Cardiac muscle cell (in vitro differentiated cells and primary cell): ENCODE measurements at regions not wholly inside any gene's neighbourhood (a gene's known extent, or its start where the extent isn't known, plus 50 kb on each side); places are given as distances from the start of the nearest gene placed in this dataset.
A peak's percentile ranks its signal among the peaks of the same experiment; 100 is the strongest.

ENCODE experiments used
- DNase-seq, 2 donors: peaks; one replicate each; pipeline versions ENCODE4 v3.0.0 to v3.0.0-alpha.2; 2010 to 2017; ENCODE audit warnings: low read depth in 1 of 2, low spot score in 1 of 2
- H3K27ac ChIP-seq: fragments of 200-600 bp; sonication (generic); 2 replicates; pipeline ENCODE4 v1.5.1; 2016
- H3K27me3 ChIP-seq: fragments of 200-600 bp; sonication (generic); 2 replicates; pipeline ENCODE4 v1.6.0; 2016; ENCODE audit warnings: control low read depth
- H3K36me3 ChIP-seq: fragments of 200-600 bp; sonication (generic); 2 replicates; pipeline ENCODE4 v1.5.1; 2016; ENCODE audit warnings: control low read depth
- H3K4me1 ChIP-seq: fragments of 200-600 bp; sonication (generic); 2 replicates; pipeline ENCODE4 v1.8.1; 2017; ENCODE audit warnings: low read depth, mild to moderate bottlenecking, mixed run types
- H3K4me3 ChIP-seq: fragments of 200-600 bp; sonication (generic); 2 replicates; pipeline ENCODE4 v1.5.1; 2016; ENCODE audit warnings: mild to moderate bottlenecking
- H3K9me3 ChIP-seq: fragments of 200-600 bp; sonication (generic); 2 replicates; pipeline ENCODE4 v1.5.1; 2017; ENCODE audit warnings: low read depth, mild to moderate bottlenecking, control low read depth
- CTCF ChIP-seq: IDR thresholded peaks from 2 replicates; pipeline ENCODE4 v1.5.1; 2012; ENCODE audit warnings: low read depth, mild to moderate bottlenecking, low read length

DNA sequence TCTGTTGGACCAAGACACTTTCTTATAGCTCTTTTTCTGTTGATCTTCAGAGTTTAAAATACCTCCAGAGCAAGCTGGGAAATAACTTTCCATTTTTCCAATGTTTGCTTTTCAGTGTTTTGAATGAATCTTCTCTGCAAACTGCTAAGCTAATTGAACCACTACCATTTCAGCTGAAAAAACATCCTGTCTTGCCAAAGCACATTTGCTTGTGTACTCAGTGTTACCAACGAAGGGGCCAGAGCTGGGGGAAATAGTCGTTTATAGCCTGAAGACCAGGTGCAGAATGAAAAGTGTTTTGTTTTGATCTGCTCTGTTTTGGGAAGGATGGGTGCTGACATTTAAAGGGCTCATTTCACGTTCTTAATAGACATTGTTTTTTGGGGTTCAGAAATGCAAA lies 88.4 kb upstream of the CLNK start:
- TF ChIP-seq CTCF = no peak

GRCh38 chr4:10765386-10765785 lies 80.8 kb upstream of the CLNK start:
- no peak overlapping the region for H3K4me3 ChIP-seq

More for the DNA sequence above, 88.4 kb upstream of the CLNK start:
- Histone ChIP-seq H3K9me3 (no peaks in the 10 kb centered on the region), H3K4me1 (no peaks in the 10 kb centered on the region), H3K4me3 (no peak overlapping the region), H3K27me3 (no peaks in the 10 kb centered on the region), H3K27ac (no peak overlapping the region), H3K36me3 (no peaks in the 10 kb centered on the region)
- no peak for DNase-seq

GRCh38 chr4:10762561-10762960 lies 78.0 kb upstream of the CLNK start:
- peak; percentile 6 to 23 for DNase-seq

More at GRCh38 chr4:10765386-10765785, 80.8 kb upstream of the CLNK start:
- H3K27me3 ChIP-seq = no peaks in the 10 kb centered on the region
- no peak overlapping the region for H3K27ac ChIP-seq
- no peak for DNase-seq
- H3K36me3 ChIP-seq = no peaks in the 10 kb centered on the region
- TF ChIP-seq CTCF = no peak
- H3K4me1 ChIP-seq = no peaks in the 10 kb centered on the region
- no peaks in the 10 kb centered on the region for H3K9me3 ChIP-seq

DNA sequence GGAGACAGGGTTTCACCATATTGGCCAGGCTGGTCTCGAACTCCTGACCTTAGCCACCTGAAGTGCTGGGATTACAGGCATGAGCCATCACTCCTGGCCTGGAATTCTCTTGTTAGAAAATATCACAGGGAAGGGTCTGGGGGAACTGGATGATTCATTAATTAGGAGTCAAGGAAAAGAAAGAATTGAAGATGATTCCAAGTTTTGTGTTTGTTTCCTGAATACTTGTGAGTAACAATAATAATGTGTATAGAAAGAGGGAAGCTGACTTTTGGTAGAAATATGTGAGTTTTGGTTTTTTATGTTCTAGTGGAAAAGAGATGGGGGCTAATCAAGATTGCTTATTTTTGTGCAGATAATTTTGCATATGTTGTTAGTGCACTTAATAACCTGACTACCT lies 77.3 kb upstream of the CLNK start:
- TF ChIP-seq CTCF = no peak
- no peaks in the 10 kb centered on the region for H3K4me1 ChIP-seq
- H3K27ac ChIP-seq = no peak overlapping the region
- no peaks in the 10 kb centered on the region for H3K36me3 ChIP-seq
- DNase-seq = no peak
- no peaks in the 10 kb centered on the region for H3K27me3 ChIP-seq
- H3K4me3 ChIP-seq = no peak overlapping the region
- H3K9me3 ChIP-seq = no peaks in the 10 kb centered on the region

More at GRCh38 chr4:10762561-10762960, 78.0 kb upstream of the CLNK start:
- no peaks in the 10 kb centered on the region for H3K27me3 ChIP-seq
- H3K4me1 ChIP-seq = no peaks in the 10 kb centered on the region
- no peak overlapping the region for H3K27ac ChIP-seq
- no peak for TF ChIP-seq CTCF
- no peak overlapping the region for H3K4me3 ChIP-seq
- H3K9me3 ChIP-seq = no peaks in the 10 kb centered on the region
- H3K36me3 ChIP-seq = no peaks in the 10 kb centered on the region

DNA sequence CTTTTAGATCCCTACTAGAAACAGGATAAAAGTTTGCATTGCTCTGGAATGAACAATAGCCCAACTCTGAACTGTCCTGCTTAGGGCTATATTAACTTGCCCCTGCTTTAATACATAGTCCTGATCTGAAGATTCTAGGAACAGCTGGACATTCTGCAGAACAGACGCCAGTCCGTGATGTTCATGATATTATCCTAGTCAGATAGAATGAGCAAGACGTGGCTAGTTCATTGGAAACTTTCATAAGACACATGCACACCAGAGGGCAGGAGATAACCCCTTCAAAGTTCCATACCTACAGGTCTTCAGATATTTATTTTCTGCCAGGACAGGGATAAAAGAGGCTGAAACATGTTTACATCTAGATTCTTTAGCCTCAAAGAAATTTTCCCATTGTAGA lies 75.5 kb upstream of the CLNK start:
- Histone ChIP-seq H3K9me3 (no peaks in the 10 kb centered on the region), H3K27me3 (no peaks in the 10 kb centered on the region), H3K27ac (no peak overlapping the region), H3K4me1 (no peaks in the 10 kb centered on the region), H3K36me3 (no peaks in the 10 kb centered on the region), H3K4me3 (no peak overlapping the region)
- no peak for DNase-seq
- TF ChIP-seq CTCF = no peak

DNA sequence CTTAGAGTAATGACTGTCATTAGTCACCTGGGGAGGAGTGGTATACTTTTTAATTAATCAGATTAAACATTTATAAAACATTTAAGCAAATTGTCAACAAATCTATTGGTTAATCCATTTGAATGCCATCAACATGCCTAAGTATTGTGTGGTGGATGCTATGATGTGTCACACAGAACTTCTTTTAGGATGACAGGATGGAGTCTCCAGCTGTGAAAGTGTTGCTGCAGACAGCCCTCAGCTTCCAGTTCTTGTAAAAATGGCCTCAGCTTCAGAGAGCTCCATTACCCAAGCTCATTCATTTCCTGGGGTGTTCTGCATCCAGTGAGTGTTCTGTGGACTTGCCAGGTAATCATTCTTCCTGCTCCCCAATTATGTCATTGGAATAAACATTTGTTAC lies 74.3 kb upstream of the CLNK start:
- no peaks in the 10 kb centered on the region for H3K9me3 ChIP-seq
- no peaks in the 10 kb centered on the region for H3K4me1 ChIP-seq
- no peaks in the 10 kb centered on the region for H3K27me3 ChIP-seq
- no peaks in the 10 kb centered on the region for H3K36me3 ChIP-seq
- no peak overlapping the region for H3K27ac ChIP-seq
- no peak overlapping the region for H3K4me3 ChIP-seq
- no peak for DNase-seq
- no peak for TF ChIP-seq CTCF
